H1 (cell line): ENCODE measurements at regions not wholly inside any gene's neighbourhood (a gene's known extent, or its start where the extent isn't known, plus 50 kb on each side); places are given as distances from the start of the nearest gene placed in this dataset.

Experiments
- CTCF ChIA-PET: fragments of 300-600 bp; sonication (Branson Sonifier 250); formaldehyde crosslinking; loops from one replicate; lab custom pipeline; 2021; ENCODE audit not compliant: partially characterized antibody; lab: Charles Lee
- POLR2A ChIA-PET: fragments of 300-600 bp; sonication (Branson Sonifier 250); formaldehyde crosslinking; loops from one replicate; lab custom pipeline; 2021; ENCODE audit warnings: inconsistent platforms; ENCODE audit not compliant: partially characterized antibody; lab: Charles Lee
- DNase-seq, 2 experiments: peaks; one replicate each; pipeline versions ENCODE4 v3.0.0 to v3.0.0-alpha.2; 2010 to 2022; ENCODE audit warnings: low spot score in 2 of 2, low read depth in 1 of 2, mixed read lengths in 1 of 2
- FAIRE-seq: peaks from 2 replicates; lab custom pipeline; 2011; peaks lifted over from hg19 to GRCh38; lab: Jason Lieb, UNC
- H2AFZ ChIP-seq: 2 replicates; pipeline ENCODE4 v1.8.1; 2012; ENCODE audit warnings: low read length, inconsistent platforms
- H2AK5ac ChIP-seq: 2 replicates; pipeline ENCODE4 v1.6.1; 2013; ENCODE audit warnings: low read depth, low read length
- H2BK120ac ChIP-seq: replicated peaks from 2 replicates; pipeline ENCODE3; 2013; ENCODE audit warnings: low read depth, low read length, inconsistent platforms
- H2BK12ac ChIP-seq: 2 replicates; pipeline ENCODE4 v1.6.1; 2013; ENCODE audit warnings: low read depth, low read length
- H2BK15ac ChIP-seq: 2 replicates; pipeline ENCODE4 v1.6.1; 2013; ENCODE audit warnings: low read length
- H2BK20ac ChIP-seq: 2 replicates; pipeline ENCODE4 v1.6.1; 2013; ENCODE audit warnings: low read length
- H2BK5ac ChIP-seq: 2 replicates; pipeline ENCODE4 v1.6.1; 2013; ENCODE audit warnings: low read depth, low read length
- H3K14ac ChIP-seq: 2 replicates; pipeline ENCODE4 v1.6.1; 2013; ENCODE audit warnings: inconsistent platforms; ENCODE audit not compliant: insufficient read length
- H3K18ac ChIP-seq: 2 replicates; pipeline ENCODE4 v1.6.1; 2013; ENCODE audit warnings: low read length; ENCODE audit errors: extremely low read depth
- H3K23ac ChIP-seq: 2 replicates; pipeline ENCODE4 v1.6.1; 2013; ENCODE audit warnings: inconsistent platforms; ENCODE audit not compliant: insufficient read length
- H3K23me2 ChIP-seq: 2 replicates; pipeline ENCODE4 v1.6.1; 2013; ENCODE audit warnings: low read depth, low read length
- H3K27ac ChIP-seq: 2 replicates; pipeline ENCODE4 v1.6.1; 2011; ENCODE audit warnings: low read depth, low read length, inconsistent platforms
- H3K27me3 ChIP-seq, 4 experiments: replicated peaks in 1 of 4; 1 replicate in 1 of 4; 2 replicates in 3 of 4; pipeline versions ENCODE4 v1.6.1 to v1.8.1; 2011 to 2013; ENCODE audit warnings: low read length in 3 of 4, mild to moderate bottlenecking in 3 of 4, inconsistent platforms in 2 of 4, mixed read lengths in 2 of 4, moderate library complexity in 1 of 4; ENCODE audit not compliant: control insufficient read depth in 3 of 4, insufficient read depth in 3 of 4; ENCODE audit errors: extremely low read depth in 1 of 4
- H3K36me3 ChIP-seq, 4 experiments: 2 replicates each; pipeline versions ENCODE4 v1.6.1 to v1.8.1; 2011 to 2013; ENCODE audit warnings: mild to moderate bottlenecking in 4 of 4, low read length in 3 of 4, moderate library complexity in 2 of 4, control low read depth in 1 of 4, inconsistent platforms in 1 of 4; ENCODE audit not compliant: insufficient read depth in 4 of 4, control insufficient read depth in 2 of 4
- H3K4ac ChIP-seq: replicated peaks from 2 replicates; pipeline ENCODE3; 2013; ENCODE audit warnings: low read length, low read depth, mixed read lengths, inconsistent platforms; ENCODE audit not compliant: insufficient read length
- H3K4me1 ChIP-seq, 4 experiments: replicated peaks in 1 of 4; 1 replicate in 1 of 4; 2 replicates in 3 of 4; pipeline versions ENCODE4 v1.6.1 to v1.8.1; 2011 to 2013; ENCODE audit warnings: low read length in 3 of 4, inconsistent platforms in 2 of 4, mixed read lengths in 1 of 4; ENCODE audit not compliant: insufficient read depth in 4 of 4, control insufficient read depth in 3 of 4
- H3K4me2 ChIP-seq, 2 experiments: 2 replicates each; pipeline versions ENCODE4 v1.6.1 to v1.8.1; 2011 to 2013; ENCODE audit warnings: low read depth in 2 of 2, low read length in 2 of 2, control low read depth in 1 of 2, inconsistent platforms in 1 of 2, mild to moderate bottlenecking in 1 of 2; ENCODE audit not compliant: insufficient read depth in 1 of 2
- H3K4me3 ChIP-seq, 4 experiments: fragments of 200-600, 300-600 bp in 1 of 4; sonication (generic), shearing (Covaris generic), sonication (Bioruptor Twin) in 1 of 4; 2 replicates each; pipeline versions ENCODE4 v1.5.1 to v1.8.1; 2011 to 2016; ENCODE audit warnings: low read length in 4 of 4, low read depth in 3 of 4, control low read depth in 2 of 4, inconsistent platforms in 2 of 4, mild to moderate bottlenecking in 2 of 4, mixed read lengths in 1 of 4, moderate library complexity in 1 of 4; ENCODE audit not compliant: insufficient read depth in 2 of 4; ENCODE audit errors: extremely low read depth in 1 of 4
- H3K56ac ChIP-seq: replicated peaks from 2 replicates; pipeline ENCODE3; 2013; ENCODE audit warnings: low read depth, mild to moderate bottlenecking, mixed read lengths, low read length, inconsistent platforms; ENCODE audit not compliant: insufficient read length
- H3K79me1 ChIP-seq: 2 replicates; pipeline ENCODE4 v1.6.1; 2013; ENCODE audit warnings: low read depth, low read length, control low read depth
- H3K79me2 ChIP-seq, 2 experiments: 2 replicates each; pipeline versions ENCODE4 v1.6.1 to v1.8.1; 2012 to 2013; ENCODE audit warnings: low read length in 2 of 2, mild to moderate bottlenecking in 2 of 2, inconsistent platforms in 1 of 2; ENCODE audit not compliant: insufficient read depth in 2 of 2, control insufficient read depth in 1 of 2
- H3K9ac ChIP-seq, 4 experiments: replicated peaks in 1 of 4; 1 replicate in 1 of 4; 2 replicates in 3 of 4; pipeline versions ENCODE4 v1.6.1 to v1.8.1; 2011 to 2013; ENCODE audit warnings: low read depth in 3 of 4, low read length in 3 of 4, control low read depth in 2 of 4, mild to moderate bottlenecking in 2 of 4, moderate library complexity in 2 of 4, inconsistent platforms in 1 of 4; ENCODE audit errors: extremely low read depth in 1 of 4
- H3K9me3 ChIP-seq, 2 experiments: 2 replicates each; pipeline versions ENCODE4 v1.6.1 to v1.8.1; 2012 to 2013; ENCODE audit warnings: mild to moderate bottlenecking in 2 of 2, moderate library complexity in 2 of 2, control low read depth in 1 of 2, inconsistent platforms in 1 of 2, low read depth in 1 of 2, low read length in 1 of 2, mixed read lengths in 1 of 2; ENCODE audit not compliant: insufficient read depth in 2 of 2
- H4K20me1 ChIP-seq, 2 experiments: replicated peaks in 1 of 2; 2 replicates each; pipeline versions ENCODE3 to v1.8.1; 2011 to 2013; ENCODE audit warnings: inconsistent platforms in 2 of 2, low read length in 2 of 2, mild to moderate bottlenecking in 1 of 2; ENCODE audit not compliant: insufficient read depth in 2 of 2, control insufficient read depth in 1 of 2
- H4K5ac ChIP-seq: 2 replicates; pipeline ENCODE4 v1.6.1; 2013; ENCODE audit warnings: low read length, low read depth, mixed read lengths, inconsistent platforms; ENCODE audit not compliant: insufficient read length
- H4K8ac ChIP-seq: 2 replicates; pipeline ENCODE4 v1.8.0; 2013; ENCODE audit warnings: mild to moderate bottlenecking, moderate library complexity, low read length, inconsistent platforms; ENCODE audit not compliant: insufficient read depth; ENCODE audit errors: extremely low read depth
- H4K91ac ChIP-seq: replicated peaks from 2 replicates; pipeline ENCODE3; 2013; ENCODE audit warnings: low read length, mixed read lengths, inconsistent platforms; ENCODE audit not compliant: insufficient read length
- BCL11A ChIP-seq, 2 experiments: IDR thresholded peaks; one replicate each; pipeline ENCODE4 v1.6.1; 2011; ENCODE audit warnings: low read depth in 2 of 2, low read length in 2 of 2, mild to moderate bottlenecking in 2 of 2
- BRCA1 ChIP-seq: IDR thresholded peaks from 2 replicates; pipeline ENCODE4 v1.6.1; 2012; ENCODE audit warnings: low read depth, low read length, improper control_type of control experiment
- EZH2 ChIP-seq: fragments of 200-600 bp; sonication (generic); IDR thresholded peaks from 2 replicates; pipeline ENCODE4 v1.7.1; 2012; ENCODE audit warnings: low read depth, mild to moderate bottlenecking, moderate library complexity, low read length, inconsistent platforms; ENCODE audit not compliant: severe bottlenecking
- GABPA ChIP-seq: IDR thresholded peaks from 2 replicates; pipeline ENCODE4 v1.6.1; 2011; ENCODE audit warnings: mild to moderate bottlenecking, low read length, moderate library complexity, borderline replicate concordance; ENCODE audit not compliant: insufficient read depth
- GTF2F1 ChIP-seq: IDR thresholded peaks from 2 replicates; pipeline ENCODE4 v1.6.1; 2012; ENCODE audit warnings: low read depth, low read length, improper control_type of control experiment, borderline replicate concordance
- KDM1A ChIP-seq: fragments of 200-600, 300-600 bp; sonication (generic); IDR thresholded peaks from 2 replicates; pipeline ENCODE4 v1.7.1; 2016; ENCODE audit warnings: mild to moderate bottlenecking, low read length, borderline replicate concordance
- RAD21 ChIP-seq, 2 experiments: IDR thresholded peaks in 1 of 2; conservative IDR thresholded peaks in 1 of 2; 2 replicates each; pipeline ENCODE4 v1.6.1; 2011; ENCODE audit warnings: low read depth in 2 of 2, low read length in 2 of 2, improper control_type of control experiment in 1 of 2, inconsistent platforms in 1 of 2, mild to moderate bottlenecking in 1 of 2, moderate library complexity in 1 of 2
- RXRA ChIP-seq: IDR thresholded peaks from 2 replicates; pipeline ENCODE4 v1.6.1; 2011; ENCODE audit warnings: low read depth, mild to moderate bottlenecking, low read length, moderate library complexity; ENCODE audit not compliant: insufficient read depth
- SAP30 ChIP-seq: fragments of 300-600 bp; sonication (generic); IDR thresholded peaks from 2 replicates; pipeline ENCODE4 v1.7.1; 2012; ENCODE audit warnings: low read length, moderate library complexity, mild to moderate bottlenecking, inconsistent platforms; ENCODE audit not compliant: insufficient read depth, insufficient replicate concordance
- SIRT6 ChIP-seq: IDR thresholded peaks from one replicate; pipeline ENCODE4 v1.7.1; 2012; ENCODE audit warnings: low read length, inconsistent platforms
- SP2 ChIP-seq: IDR thresholded peaks from 2 replicates; pipeline ENCODE4 v1.6.1; 2012; ENCODE audit warnings: mild to moderate bottlenecking, low read length, inconsistent platforms
- ZNF274 ChIP-seq: IDR thresholded peaks from 2 replicates; pipeline ENCODE4 v1.7.0; 2012; ENCODE audit warnings: low read length, borderline replicate concordance; ENCODE audit errors: extremely low read depth
- WGBS, 2 experiments: shearing (Covaris generic) in 1 of 2; methylation state at CpG; one replicate each; pipeline versions ENCODE4 v1.1.6 to v1.1.7; 2013 to 2015; ENCODE audit warnings: low lambda C conversion rate in 2 of 2, mixed read lengths in 2 of 2, inconsistent platforms in 1 of 2, low coverage in 1 of 2, missing lambda C conversion rate in 1 of 2; ENCODE audit not compliant: insufficient replicate concordance in 2 of 2, insufficient coverage in 1 of 2, insufficient read length in 1 of 2; ENCODE audit errors: extremely low coverage in 1 of 2, missing lambda C conversion rate in 1 of 2; 5-methylcytosine and 5-hydroxymethylcytosine counted together

GRCh38 chr2:182482511-182482910, 55.7 kb upstream of the PDE1A start:
- TF ChIP-seq BRCA1 = no peak
- no peak for TF ChIP-seq GABPA
- TF ChIP-seq SIRT6 = no peak
- TF ChIP-seq SAP30 = no peak
- no peak for TF ChIP-seq RXRA
- TF ChIP-seq ZNF274 = no peak
- TF ChIP-seq EZH2 = no peak
- no peak for TF ChIP-seq KDM1A
- no peak for TF ChIP-seq SP2
- TF ChIP-seq GTF2F1 = no peak
- TF ChIP-seq BCL11A (IDR thresholded peaks at IDR 0.05; ENCODE audit: low read depth in 2 of 2, low read length in 2 of 2) = no peak
- no peak for TF ChIP-seq RAD21 (IDR thresholded peaks at IDR 0.05 in 1 of 2, conservative IDR thresholded peaks at IDR 0.05 in 1 of 2; ENCODE audit: low read depth in 2 of 2, low read length in 2 of 2)
- Histone ChIP-seq H2BK20ac (no peak overlapping the region), H4K5ac (no peak overlapping the region), H3K23me2 (no peaks in the 10 kb centered on the region), H3K36me3 (no peaks in the 10 kb centered on the region), H4K20me1 (no peaks in the 10 kb centered on the region), H3K79me1 (no peaks in the 10 kb centered on the region), H3K79me2 (no peaks in the 10 kb centered on the region), H3K23ac (no peak overlapping the region), H3K56ac (no peak overlapping the region), H3K14ac (no peak overlapping the region), H4K8ac (no peak overlapping the region), H3K9me3 (no peaks in the 10 kb centered on the region), H3K4ac (no peak overlapping the region), H3K27me3 (no peaks in the 10 kb centered on the region), H3K4me2 (no peak overlapping the region), H2BK5ac (no peak overlapping the region), H3K9ac (no peak overlapping the region), H2AK5ac (no peak overlapping the region), H2BK120ac (no peak overlapping the region), H3K27ac (no peak overlapping the region), H2AFZ (no peak overlapping the region), H2BK12ac (no peak overlapping the region), H4K91ac (no peak overlapping the region), H2BK15ac (no peak overlapping the region), H3K4me3 (no peak overlapping the region), H3K18ac (no peak overlapping the region), H3K4me1 (no peaks in the 10 kb centered on the region)
- DNase-seq (no peak), FAIRE-seq (peak; percentile 58)
- ChIA-PET POLR2A (no interaction called here), CTCF (interaction anchor here (0.7 to 1.0 kb wide), 2 partner anchors 36 to 287 kb away, joined by 3 to 4 read pairs; no protein-coding TSS in a partner anchor)
- 74% methylated on average over 2 of the region's 2 CpGs; no CpG with 5 or more reads in 1 of the 2 experiments for WGBS, 2 experiments
